HepG2 (cell line): ENCODE measurements at regions not wholly inside any gene's neighbourhood (a gene's known extent, or its start where the extent isn't known, plus 50 kb on each side); places are given as distances from the start of the nearest gene placed in this dataset.

Source experiments
- ATAC-seq: fragments of 200-7000 bp; cut with Tn5 transposase; 3 replicates; pipeline ENCODE4 v1.9.1; 2020; ENCODE audit warnings: mild to moderate bottlenecking, moderate library complexity
- BruUV-seq: library from RNA; stranded (reverse); fragments of 400-500 nt; replicated peaks from 2 replicates; lab custom pipeline; 2021; lab: Mats Ljungman, UMichigan
- CTCF ChIA-PET: fragments of 300-600 bp; formaldehyde crosslinking; extraction: SDS; loops from one replicate; lab custom pipeline; 2021; ENCODE audit warnings: low total read pairs, inconsistent platforms, low intra/inter-chr PET ratio; lab: Yijun Ruan, JAX
- POLR2A ChIA-PET: fragments of 350-600 bp; sonication (Branson Sonifier 250); formaldehyde crosslinking; loops from one replicate; lab custom pipeline; 2020; ENCODE audit warnings: antibody characterized with exemption, inconsistent platforms; lab: Yijun Ruan, JAX
- DNase-seq: peaks from one replicate; pipeline ENCODE4 v3.0.0-alpha.2; 2015; ENCODE audit warnings: low spot score
- FAIRE-seq: peaks from 3 replicates; lab custom pipeline; 2011; peaks lifted over from hg19 to GRCh38; lab: Jason Lieb, UNC
- H2AFZ ChIP-seq: one replicate; pipeline ENCODE4 v1.6.1; 2011; ENCODE audit warnings: low read length, inconsistent platforms
- H3K27ac ChIP-seq: fragments of 300-600 bp; 3 replicates; pipeline ENCODE4 v1.8.0; 2011; ENCODE audit warnings: mixed run types, mild to moderate bottlenecking, mixed read lengths, low read length, inconsistent platforms; ENCODE audit not compliant: insufficient read depth; ENCODE audit errors: extremely low read length
- H3K27me3 ChIP-seq, 2 experiments: fragments of 200-600 bp in 1 of 2; 2 replicates in 1 of 2; 3 replicates in 1 of 2; pipeline versions ENCODE4 v1.6.0 to v1.8.0; 2011; ENCODE audit warnings: low read length in 2 of 2, mild to moderate bottlenecking in 2 of 2, moderate library complexity in 2 of 2, inconsistent platforms in 1 of 2; ENCODE audit not compliant: insufficient read depth in 2 of 2, control insufficient read depth in 1 of 2
- H3K36me3 ChIP-seq, 2 experiments: fragments of 200-600 bp in 1 of 2; replicated peaks in 1 of 2; 2 replicates in 1 of 2; 3 replicates in 1 of 2; pipeline versions ENCODE4 v1.5.1 to v1.8.0; 2011; ENCODE audit warnings: low read length in 2 of 2, inconsistent platforms in 1 of 2; ENCODE audit not compliant: insufficient read depth in 2 of 2, control insufficient read depth in 1 of 2
- H3K4me1 ChIP-seq: 2 replicates; pipeline ENCODE4 v1.5.1; 2012; ENCODE audit warnings: low read length, inconsistent platforms; ENCODE audit not compliant: insufficient read depth
- H3K4me2 ChIP-seq: 2 replicates; pipeline ENCODE4 v1.6.0; 2011; ENCODE audit warnings: low read depth, low read length, inconsistent platforms
- H3K4me3 ChIP-seq, 3 experiments: fragments of 200-600 bp in 1 of 3; sonication (generic), shearing (Covaris generic) in 1 of 3; replicated peaks in 1 of 3; 2 replicates each; pipeline ENCODE4 v1.5.1; 2011 to 2016; ENCODE audit warnings: low read length in 3 of 3, inconsistent platforms in 2 of 3, low read depth in 2 of 3, mild to moderate bottlenecking in 2 of 3, control low read depth in 1 of 3, mixed read lengths in 1 of 3; ENCODE audit not compliant: insufficient read depth in 1 of 3
- H3K79me2 ChIP-seq: one replicate; pipeline ENCODE4 v1.6.1; 2011; ENCODE audit warnings: low read length, inconsistent platforms; ENCODE audit not compliant: insufficient read depth
- H3K9ac ChIP-seq: 2 replicates; pipeline ENCODE4 v1.6.0; 2011; ENCODE audit warnings: mild to moderate bottlenecking, low read depth, low read length, inconsistent platforms; ENCODE audit not compliant: insufficient read depth
- H3K9me3 ChIP-seq: 2 replicates; pipeline ENCODE4 v1.5.1; 2012; ENCODE audit warnings: mild to moderate bottlenecking, low read length
- H4K20me1 ChIP-seq: 2 replicates; pipeline ENCODE4 v1.6.0; 2011; ENCODE audit warnings: inconsistent platforms, mild to moderate bottlenecking, low read length, moderate library complexity; ENCODE audit not compliant: insufficient read depth
- ATM ChIP-seq: fragments of 450-650 bp; IDR thresholded peaks from 2 replicates; pipeline ENCODE4 v1.7.1; 2017; ENCODE audit warnings: mild to moderate bottlenecking, borderline replicate concordance
- KDM4B ChIP-seq: sonication (generic); formaldehyde crosslinking; IDR thresholded peaks from 2 replicates; pipeline ENCODE4 v1.4.0; 2020; ENCODE audit warnings: missing genetic modification reagents
- KMT2B ChIP-seq: IDR thresholded peaks from 2 replicates; pipeline ENCODE4 v1.6.1; 2016; ENCODE audit warnings: missing genetic modification reagents, missing compliant biosample characterization
- LBX2 ChIP-seq: sonication (generic); formaldehyde crosslinking; IDR thresholded peaks from 2 replicates; pipeline ENCODE4 v1.5.0; 2020; ENCODE audit warnings: missing genetic modification reagents, mild to moderate bottlenecking, borderline replicate concordance
- RARA ChIP-seq: IDR thresholded peaks from 2 replicates; pipeline ENCODE4 v1.6.1; 2016; ENCODE audit warnings: missing genetic modification reagents, missing compliant biosample characterization
- TEAD2 ChIP-seq: sonication (generic); formaldehyde crosslinking; IDR thresholded peaks from 2 replicates; pipeline ENCODE4 v1.9.0; 2021; ENCODE audit warnings: missing genetic modification reagents
- ZFP37 ChIP-seq: sonication (generic); formaldehyde crosslinking; IDR thresholded peaks from 2 replicates; pipeline ENCODE4 v1.4.0; 2020; ENCODE audit warnings: missing genetic modification reagents, borderline replicate concordance
- ZNF33A ChIP-seq: sonication (generic); formaldehyde crosslinking; IDR thresholded peaks from 2 replicates; pipeline ENCODE4 v1.5.1; 2020; ENCODE audit warnings: missing genetic modification reagents, mild to moderate bottlenecking, moderate library complexity, borderline replicate concordance
- ZNF383 ChIP-seq: sonication (generic); formaldehyde crosslinking; IDR thresholded peaks from 2 replicates; pipeline ENCODE4 v1.4.0; 2020; ENCODE audit warnings: missing genetic modification reagents, mild to moderate bottlenecking, borderline replicate concordance
- WGBS: methylation state at CpG from one replicate; pipeline ENCODE4 v1.1.6; 2017; ENCODE audit warnings: low lambda C conversion rate; 5-methylcytosine and 5-hydroxymethylcytosine counted together
- in situ Hi-C: cut with HindIII; loops from 2 replicates; pipeline ENCODE4 v1.10.0; 2017; ENCODE audit warnings: low pct_unique_long_range_greater_than_20kb; ENCODE audit not compliant: extremely low pct_ligation_motif_present
- intact Hi-C: fragments of 100-400 bp; cut with micrococcal nuclease; formaldehyde crosslinking; loops from one replicate; pipeline ENCODE4 v1.10.0; 2022; ENCODE audit not compliant: unreplicated experiment
- TF ChIP-seq, protein P1 (sequence below): sonication (generic); formaldehyde crosslinking; IDR thresholded peaks from 2 replicates; pipeline ENCODE4 v1.4.0; 2020; ENCODE audit warnings: missing genetic modification reagents, borderline replicate concordance
- TF ChIP-seq, protein P2 (sequence below): sonication (generic); formaldehyde crosslinking; IDR thresholded peaks from 2 replicates; pipeline ENCODE4 v1.5.0; 2020; ENCODE audit warnings: missing genetic modification reagents
- TF ChIP-seq, protein P3 (sequence below): sonication (generic); formaldehyde crosslinking; conservative IDR thresholded peaks from 2 replicates; pipeline ENCODE4 v1.4.0; 2020; ENCODE audit warnings: missing genetic modification reagents
- TF ChIP-seq, protein P4 (sequence below): sonication (generic); formaldehyde crosslinking; IDR thresholded peaks from 2 replicates; pipeline ENCODE4 v1.5.1; 2020; ENCODE audit warnings: missing genetic modification reagents, mild to moderate bottlenecking, borderline replicate concordance
- TF ChIP-seq, protein P5 (sequence below): sonication (generic); formaldehyde crosslinking; IDR thresholded peaks from 2 replicates; pipeline ENCODE4 v1.8.0; 2022; ENCODE audit warnings: mild to moderate bottlenecking, missing genetic modification reagents

DNA sequence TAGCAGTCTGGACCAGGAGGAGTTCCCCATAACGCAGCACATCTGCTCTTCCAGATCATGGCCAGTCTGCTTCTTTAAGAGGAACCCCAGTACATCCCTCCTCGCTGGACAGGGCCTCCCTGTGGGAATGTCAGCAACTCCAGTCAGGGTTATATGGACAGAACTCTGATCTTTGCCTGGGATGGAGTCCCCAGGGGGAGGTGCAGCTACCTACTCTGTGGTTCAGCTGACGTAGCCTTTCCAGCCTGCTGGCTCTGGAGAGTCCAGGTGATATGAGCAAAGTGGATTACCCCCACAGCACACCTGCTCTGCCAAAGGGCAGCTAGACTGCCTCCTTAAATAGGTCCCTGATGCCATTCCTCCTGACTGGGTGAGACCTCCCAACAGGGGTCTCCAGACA, 417.1 kb upstream of the EPHA3 start (continued):
- TF ChIP-seq, protein P1, sequence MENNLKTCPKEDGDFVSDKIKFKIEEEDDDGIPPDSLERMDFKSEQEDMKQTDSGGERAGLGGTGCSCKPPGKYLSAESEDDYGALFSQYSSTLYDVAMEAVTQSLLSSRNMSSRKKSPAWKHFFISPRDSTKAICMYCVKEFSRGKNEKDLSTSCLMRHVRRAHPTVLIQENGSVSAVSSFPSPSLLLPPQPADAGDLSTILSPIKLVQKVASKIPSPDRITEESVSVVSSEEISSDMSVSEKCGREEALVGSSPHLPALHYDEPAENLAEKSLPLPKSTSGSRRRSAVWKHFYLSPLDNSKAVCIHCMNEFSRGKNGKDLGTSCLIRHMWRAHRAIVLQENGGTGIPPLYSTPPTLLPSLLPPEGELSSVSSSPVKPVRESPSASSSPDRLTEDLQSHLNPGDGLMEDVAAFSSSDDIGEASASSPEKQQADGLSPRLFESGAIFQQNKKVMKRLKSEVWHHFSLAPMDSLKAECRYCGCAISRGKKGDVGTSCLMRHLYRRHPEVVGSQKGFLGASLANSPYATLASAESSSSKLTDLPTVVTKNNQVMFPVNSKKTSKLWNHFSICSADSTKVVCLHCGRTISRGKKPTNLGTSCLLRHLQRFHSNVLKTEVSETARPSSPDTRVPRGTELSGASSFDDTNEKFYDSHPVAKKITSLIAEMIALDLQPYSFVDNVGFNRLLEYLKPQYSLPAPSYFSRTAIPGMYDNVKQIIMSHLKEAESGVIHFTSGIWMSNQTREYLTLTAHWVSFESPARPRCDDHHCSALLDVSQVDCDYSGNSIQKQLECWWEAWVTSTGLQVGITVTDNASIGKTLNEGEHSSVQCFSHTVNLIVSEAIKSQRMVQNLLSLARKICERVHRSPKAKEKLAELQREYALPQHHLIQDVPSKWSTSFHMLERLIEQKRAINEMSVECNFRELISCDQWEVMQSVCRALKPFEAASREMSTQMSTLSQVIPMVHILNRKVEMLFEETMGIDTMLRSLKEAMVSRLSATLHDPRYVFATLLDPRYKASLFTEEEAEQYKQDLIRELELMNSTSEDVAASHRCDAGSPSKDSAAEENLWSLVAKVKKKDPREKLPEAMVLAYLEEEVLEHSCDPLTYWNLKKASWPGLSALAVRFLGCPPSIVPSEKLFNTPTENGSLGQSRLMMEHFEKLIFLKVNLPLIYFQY (CRISPR knock-in tag): no peak
- TF ChIP-seq ZNF33A (CRISPR knock-in tag): no peak
- TF ChIP-seq, all 625 proteins: peak for 0

DNA sequence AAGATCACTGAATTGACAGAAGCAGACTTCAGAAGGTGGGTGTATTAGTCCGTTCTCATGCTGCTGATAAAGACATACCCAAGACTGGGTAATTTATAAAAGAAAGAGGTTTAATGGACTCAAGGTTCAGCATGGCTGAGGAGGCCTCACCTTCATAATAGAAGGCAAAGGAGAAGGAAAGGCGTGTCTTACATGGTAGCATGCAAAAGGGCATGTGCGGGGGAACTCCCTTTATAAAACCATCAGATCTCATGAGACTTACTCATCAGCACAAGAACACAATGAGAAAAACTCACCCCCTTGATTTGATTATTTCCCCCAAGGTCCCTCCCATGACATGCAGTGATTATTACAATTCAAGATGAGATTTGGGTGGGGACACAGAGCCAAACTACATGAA, 416.3 kb upstream of the EPHA3 start:
- FAIRE-seq (no peak), ATAC-seq (no peak), DNase-seq (no peak)
- H3K4me1 ChIP-seq: no peaks in the 10 kb centered on the region
- H4K20me1 ChIP-seq: no peaks in the 10 kb centered on the region
- H3K36me3 ChIP-seq: no peaks in the 10 kb centered on the region
- ChIA-PET CTCF (no interaction called here), POLR2A (no interaction called here)
- no peaks in the 10 kb centered on the region for H3K27me3 ChIP-seq
- H3K79me2 ChIP-seq: no peaks in the 10 kb centered on the region
- in situ Hi-C loops (no loop called here), intact Hi-C loops (no loop called here)
- no peak overlapping the region for H3K27ac ChIP-seq
- H3K4me2 ChIP-seq: no peak overlapping the region
- no peak overlapping the region for H2AFZ ChIP-seq
- BruUV-seq: no TSS peak
- 17% methylated on average over 3 of the region's 3 CpGs for WGBS
- H3K9ac ChIP-seq: no peak overlapping the region
- no peak overlapping the region for H3K4me3 ChIP-seq
- no peaks in the 10 kb centered on the region for H3K9me3 ChIP-seq
- TF ChIP-seq KDM4B (no peak), LBX2 (CRISPR knock-in tag) (no peak), ZFP37 (CRISPR knock-in tag) (no peak), KMT2B (CRISPR knock-in tag) (no peak), RARA (CRISPR knock-in tag) (no peak), TEAD2 (no peak), ATM (no peak), ZNF383 (CRISPR knock-in tag) (no peak)
- TF ChIP-seq, protein P2, sequence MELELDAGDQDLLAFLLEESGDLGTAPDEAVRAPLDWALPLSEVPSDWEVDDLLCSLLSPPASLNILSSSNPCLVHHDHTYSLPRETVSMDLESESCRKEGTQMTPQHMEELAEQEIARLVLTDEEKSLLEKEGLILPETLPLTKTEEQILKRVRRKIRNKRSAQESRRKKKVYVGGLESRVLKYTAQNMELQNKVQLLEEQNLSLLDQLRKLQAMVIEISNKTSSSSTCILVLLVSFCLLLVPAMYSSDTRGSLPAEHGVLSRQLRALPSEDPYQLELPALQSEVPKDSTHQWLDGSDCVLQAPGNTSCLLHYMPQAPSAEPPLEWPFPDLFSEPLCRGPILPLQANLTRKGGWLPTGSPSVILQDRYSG: no peak
- TF ChIP-seq, protein P3, sequence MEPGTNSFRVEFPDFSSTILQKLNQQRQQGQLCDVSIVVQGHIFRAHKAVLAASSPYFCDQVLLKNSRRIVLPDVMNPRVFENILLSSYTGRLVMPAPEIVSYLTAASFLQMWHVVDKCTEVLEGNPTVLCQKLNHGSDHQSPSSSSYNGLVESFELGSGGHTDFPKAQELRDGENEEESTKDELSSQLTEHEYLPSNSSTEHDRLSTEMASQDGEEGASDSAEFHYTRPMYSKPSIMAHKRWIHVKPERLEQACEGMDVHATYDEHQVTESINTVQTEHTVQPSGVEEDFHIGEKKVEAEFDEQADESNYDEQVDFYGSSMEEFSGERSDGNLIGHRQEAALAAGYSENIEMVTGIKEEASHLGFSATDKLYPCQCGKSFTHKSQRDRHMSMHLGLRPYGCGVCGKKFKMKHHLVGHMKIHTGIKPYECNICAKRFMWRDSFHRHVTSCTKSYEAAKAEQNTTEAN (CRISPR knock-in tag): no peak
- TF ChIP-seq, protein P4, sequence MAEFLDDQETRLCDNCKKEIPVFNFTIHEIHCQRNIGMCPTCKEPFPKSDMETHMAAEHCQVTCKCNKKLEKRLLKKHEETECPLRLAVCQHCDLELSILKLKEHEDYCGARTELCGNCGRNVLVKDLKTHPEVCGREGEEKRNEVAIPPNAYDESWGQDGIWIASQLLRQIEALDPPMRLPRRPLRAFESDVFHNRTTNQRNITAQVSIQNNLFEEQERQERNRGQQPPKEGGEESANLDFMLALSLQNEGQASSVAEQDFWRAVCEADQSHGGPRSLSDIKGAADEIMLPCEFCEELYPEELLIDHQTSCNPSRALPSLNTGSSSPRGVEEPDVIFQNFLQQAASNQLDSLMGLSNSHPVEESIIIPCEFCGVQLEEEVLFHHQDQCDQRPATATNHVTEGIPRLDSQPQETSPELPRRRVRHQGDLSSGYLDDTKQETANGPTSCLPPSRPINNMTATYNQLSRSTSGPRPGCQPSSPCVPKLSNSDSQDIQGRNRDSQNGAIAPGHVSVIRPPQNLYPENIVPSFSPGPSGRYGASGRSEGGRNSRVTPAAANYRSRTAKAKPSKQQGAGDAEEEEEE (CRISPR knock-in tag): no peak
- TF ChIP-seq, protein P5, sequence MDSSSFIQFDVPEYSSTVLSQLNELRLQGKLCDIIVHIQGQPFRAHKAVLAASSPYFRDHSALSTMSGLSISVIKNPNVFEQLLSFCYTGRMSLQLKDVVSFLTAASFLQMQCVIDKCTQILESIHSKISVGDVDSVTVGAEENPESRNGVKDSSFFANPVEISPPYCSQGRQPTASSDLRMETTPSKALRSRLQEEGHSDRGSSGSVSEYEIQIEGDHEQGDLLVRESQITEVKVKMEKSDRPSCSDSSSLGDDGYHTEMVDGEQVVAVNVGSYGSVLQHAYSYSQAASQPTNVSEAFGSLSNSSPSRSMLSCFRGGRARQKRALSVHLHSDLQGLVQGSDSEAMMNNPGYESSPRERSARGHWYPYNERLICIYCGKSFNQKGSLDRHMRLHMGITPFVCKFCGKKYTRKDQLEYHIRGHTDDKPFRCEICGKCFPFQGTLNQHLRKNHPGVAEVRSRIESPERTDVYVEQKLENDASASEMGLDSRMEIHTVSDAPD (CRISPR knock-in tag): no peak
